LNCAP (cell line): ENCODE measurements at regions not wholly inside any gene's neighbourhood (a gene's known extent, or its start where the extent isn't known, plus 50 kb on each side); places are given as distances from the start of the nearest gene placed in this dataset.

Experiments
- TF ChIP-seq, protein P1 (sequence below): fragments of 450-650 bp; IDR thresholded peaks from 2 replicates; pipeline ENCODE4 v1.5.1; 2017; ENCODE audit warnings: mild to moderate bottlenecking

GRCh38 chr9:81193362-81194339 is 495.7 kb downstream of the TLE1 start:
- TF ChIP-seq, protein P1, sequence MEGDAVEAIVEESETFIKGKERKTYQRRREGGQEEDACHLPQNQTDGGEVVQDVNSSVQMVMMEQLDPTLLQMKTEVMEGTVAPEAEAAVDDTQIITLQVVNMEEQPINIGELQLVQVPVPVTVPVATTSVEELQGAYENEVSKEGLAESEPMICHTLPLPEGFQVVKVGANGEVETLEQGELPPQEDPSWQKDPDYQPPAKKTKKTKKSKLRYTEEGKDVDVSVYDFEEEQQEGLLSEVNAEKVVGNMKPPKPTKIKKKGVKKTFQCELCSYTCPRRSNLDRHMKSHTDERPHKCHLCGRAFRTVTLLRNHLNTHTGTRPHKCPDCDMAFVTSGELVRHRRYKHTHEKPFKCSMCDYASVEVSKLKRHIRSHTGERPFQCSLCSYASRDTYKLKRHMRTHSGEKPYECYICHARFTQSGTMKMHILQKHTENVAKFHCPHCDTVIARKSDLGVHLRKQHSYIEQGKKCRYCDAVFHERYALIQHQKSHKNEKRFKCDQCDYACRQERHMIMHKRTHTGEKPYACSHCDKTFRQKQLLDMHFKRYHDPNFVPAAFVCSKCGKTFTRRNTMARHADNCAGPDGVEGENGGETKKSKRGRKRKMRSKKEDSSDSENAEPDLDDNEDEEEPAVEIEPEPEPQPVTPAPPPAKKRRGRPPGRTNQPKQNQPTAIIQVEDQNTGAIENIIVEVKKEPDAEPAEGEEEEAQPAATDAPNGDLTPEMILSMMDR, result no peak

DNA sequence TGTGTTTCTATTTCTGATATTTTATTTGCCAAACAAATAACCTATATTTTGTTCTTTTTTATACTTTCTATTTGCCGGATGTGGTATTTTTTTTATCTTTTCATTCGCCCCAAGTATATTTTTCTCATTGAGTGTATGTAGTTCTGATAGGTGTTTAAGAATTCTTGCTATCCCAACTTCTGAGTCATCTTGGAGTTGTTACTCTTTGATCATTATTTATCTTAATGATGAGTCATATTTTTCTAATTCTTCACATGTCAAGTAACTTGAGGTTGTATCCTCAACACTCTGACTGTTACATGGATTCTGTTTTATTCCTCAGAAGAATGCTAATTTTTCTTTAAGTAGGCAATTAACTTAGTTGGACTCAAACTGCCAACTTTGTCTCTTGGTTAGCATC is 498.1 kb downstream of the TLE1 start:
- TF ChIP-seq, protein P1, result no peak

DNA sequence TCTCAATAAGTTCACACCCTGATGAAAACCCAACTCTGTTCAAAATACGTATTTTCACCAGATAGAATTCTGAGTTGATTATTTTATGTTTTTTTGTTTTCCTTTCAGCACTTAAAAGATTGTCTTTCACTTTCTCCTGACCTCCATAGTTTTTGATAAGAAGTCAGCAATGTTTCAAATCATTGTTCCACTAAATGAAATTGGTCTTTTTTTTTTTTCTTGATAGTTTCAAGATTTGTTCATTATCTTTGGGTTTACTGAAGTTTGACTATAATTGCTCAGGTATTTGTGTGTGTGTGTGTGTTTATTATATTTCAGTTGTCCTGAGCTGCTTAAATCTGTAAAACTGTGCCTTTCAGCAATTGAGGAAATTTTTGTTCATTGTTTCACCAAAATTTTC is 498.7 kb downstream of the TLE1 start:
- TF ChIP-seq, protein P1, result no peak

DNA sequence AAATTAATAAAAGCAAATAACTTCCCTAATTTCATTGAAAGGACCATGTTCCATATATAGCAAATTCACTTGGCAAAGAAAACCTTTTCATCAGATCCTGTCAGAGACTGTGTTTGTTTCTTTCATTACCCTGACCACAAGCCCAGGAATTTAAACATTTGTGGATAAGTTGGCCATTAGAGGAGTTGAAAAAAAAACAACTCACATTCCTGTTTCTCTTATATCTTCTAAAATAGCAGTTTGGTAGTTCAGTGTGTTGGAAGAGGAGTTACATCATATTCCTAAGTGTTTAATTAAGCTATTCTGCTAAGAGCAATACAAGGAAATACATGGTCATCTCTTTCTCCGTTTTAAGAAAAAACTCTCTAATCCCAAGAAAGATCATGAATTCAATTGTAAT is 505.6 kb downstream of the TLE1 start:
- TF ChIP-seq, protein P1, result no peak

- TF ChIP-seq, protein P1, result no peak
Measured at GRCh38 chr9:81182431-81182830, 506.9 kb downstream of the TLE1 start.

DNA sequence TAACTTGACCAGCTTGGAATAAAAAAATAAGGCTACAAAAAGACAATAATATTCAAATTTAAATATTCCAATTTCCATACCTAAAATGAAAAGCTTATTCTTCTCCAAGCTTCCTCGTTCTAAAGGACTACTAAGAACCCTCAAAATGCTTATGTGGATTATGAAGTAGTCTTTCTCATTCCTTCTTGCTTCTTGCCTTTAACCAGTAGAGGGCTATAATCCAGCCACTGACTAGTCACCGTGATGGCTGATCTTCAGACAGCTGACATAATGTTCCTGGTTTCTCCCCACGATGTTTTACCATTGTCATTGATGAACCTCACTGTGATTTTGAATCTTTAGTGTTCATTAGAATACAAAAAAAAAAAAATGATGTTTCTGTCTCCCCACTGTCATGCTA is 515.3 kb downstream of the TLE1 start:
- TF ChIP-seq, protein P1, result no peak

- TF ChIP-seq, protein P1, result no peak
Measured at GRCh38 chr9:81171689-81172088, 517.7 kb downstream of the TLE1 start.
